ENCODE measurements at regions not wholly inside any gene's neighbourhood (a gene's known extent, or its start where the extent isn't known, plus 50 kb on each side); places are given as distances from the start of the nearest gene placed in this dataset.
A peak's percentile ranks its signal among the peaks of the same experiment; 100 is the strongest.

GRCh38 chr10:122780391-122780790 lies 65.3 kb downstream of the CUZD1 start:
- Histone ChIP-seq H2BK20ac (ENCODE audit: low read length) (no peak overlapping the region), H3K4me3 (ENCODE audit: extremely low read depth in 1 of 4, insufficient read depth in 2 of 4, low read depth in 3 of 4, low read length in 4 of 4) (no peak overlapping the region), H2BK15ac (ENCODE audit: low read length) (no peak overlapping the region), H4K91ac (replicated peaks; ENCODE audit: insufficient read length, low read length) (no peak overlapping the region), H3K18ac (ENCODE audit: extremely low read depth, low read length) (no peak overlapping the region), H3K27me3 (replicated peaks in 1 of 4; ENCODE audit: control insufficient read depth in 3 of 4, extremely low read depth in 1 of 4, insufficient read depth in 3 of 4, low read length in 3 of 4) (no peaks in the 10 kb centered on the region), H2AK5ac (ENCODE audit: low read depth, low read length) (no peak overlapping the region), H3K9ac (replicated peaks in 1 of 4; ENCODE audit: extremely low read depth in 1 of 4, low read depth in 3 of 4, low read length in 3 of 4) (no peak overlapping the region), H3K4me1 (replicated peaks in 1 of 4; ENCODE audit: control insufficient read depth in 3 of 4, insufficient read depth in 4 of 4, low read length in 3 of 4) (peaks cover 0 to 2% (median 0%) of the 10 kb centered on the region in 4 experiments; a peak in 1 of 7 replicates), H3K23ac (ENCODE audit: insufficient read length) (no peak overlapping the region), H3K36me3 (ENCODE audit: control insufficient read depth in 2 of 4, insufficient read depth in 4 of 4, low read length in 3 of 4) (no peaks in the 10 kb centered on the region), H3K27ac (ENCODE audit: low read depth, low read length) (no peak overlapping the region), H2BK5ac (ENCODE audit: low read depth, low read length) (no peak overlapping the region), H2BK12ac (ENCODE audit: low read depth, low read length) (no peak overlapping the region), H3K79me2 (ENCODE audit: control insufficient read depth in 1 of 2, insufficient read depth in 2 of 2, low read length in 2 of 2) (no peaks in the 10 kb centered on the region), H3K4me2 (ENCODE audit: insufficient read depth in 1 of 2, low read depth in 2 of 2, low read length in 2 of 2) (no peak overlapping the region), H2BK120ac (replicated peaks; ENCODE audit: low read depth, low read length) (no peak overlapping the region), H3K4ac (replicated peaks; ENCODE audit: insufficient read length, low read depth, low read length) (no peak overlapping the region), H3K79me1 (ENCODE audit: low read depth, low read length) (no peaks in the 10 kb centered on the region), H3K14ac (ENCODE audit: insufficient read length) (no peak overlapping the region), H3K9me3 (ENCODE audit: insufficient read depth in 2 of 2, low read depth in 1 of 2, low read length in 1 of 2) (no peaks in the 10 kb centered on the region; a peak in 1 of 4 replicates), H4K8ac (ENCODE audit: extremely low read depth, insufficient read depth, low read length) (no peak overlapping the region), H3K56ac (replicated peaks; ENCODE audit: insufficient read length, low read depth, low read length) (no peak overlapping the region), H4K5ac (ENCODE audit: insufficient read length, low read depth, low read length) (no peak overlapping the region), H2AFZ (ENCODE audit: low read length) (no peak overlapping the region), H3K23me2 (ENCODE audit: low read depth, low read length) (no peaks in the 10 kb centered on the region), H4K20me1 (replicated peaks in 1 of 2; ENCODE audit: control insufficient read depth in 1 of 2, insufficient read depth in 2 of 2, low read length in 2 of 2) (no peaks in the 10 kb centered on the region)
- DNase-seq (ENCODE audit: low read depth in 1 of 2, low spot score in 2 of 2) (peak in 1 of 2 experiments; percentile 31), FAIRE-seq (no peak)
- 81% methylated on average over 2 of the region's 2 CpGs; no CpG with 5 or more reads in 1 of the 2 experiments for WGBS, 2 experiments (ENCODE audit: extremely low coverage in 1 of 2, insufficient coverage in 1 of 2, insufficient read length in 1 of 2, insufficient replicate concordance in 2 of 2, low coverage in 1 of 2, low lambda C conversion rate in 2 of 2, missing lambda C conversion rate in 1 of 2)
- CTCF ChIA-PET (ENCODE audit: partially characterized antibody), result interaction anchor here (1.2 kb wide), 1 partner anchor 13 kb away, joined by 5 read pairs; no protein-coding TSS in a partner anchor
- POLR2A ChIA-PET (ENCODE audit: partially characterized antibody), result no interaction called here
- TF ChIP-seq RFX5 (IDR thresholded peaks at IDR 0.05; ENCODE audit: borderline replicate concordance, low read depth, low read length) (no peak), NRF1 (IDR thresholded peaks at IDR 0.05; ENCODE audit: low read depth, low read length) (no peak), E2F6 (IDR thresholded peaks at IDR 0.05) (no peak), ZNF274 (IDR thresholded peaks at IDR 0.05; ENCODE audit: borderline replicate concordance, extremely low read depth, low read length) (no peak), RNF2 (IDR thresholded peaks at IDR 0.05; ENCODE audit: borderline replicate concordance, low read depth, low read length, missing control alignments, poor library complexity, severe bottlenecking) (no peak), HDAC6 (IDR thresholded peaks at IDR 0.05; ENCODE audit: low read depth, low read length) (no peak), RAD21 (IDR thresholded peaks at IDR 0.05 in 1 of 2, conservative IDR thresholded peaks at IDR 0.05 in 1 of 2; ENCODE audit: low read depth in 2 of 2, low read length in 2 of 2) (no peak), USF2 (IDR thresholded peaks at IDR 0.05; ENCODE audit: low read length) (no peak), MAX (IDR thresholded peaks at IDR 0.05) (no peak), EP300 (IDR thresholded peaks at IDR 0.05; ENCODE audit: borderline replicate concordance in 1 of 2, low read depth in 2 of 2, low read length in 2 of 2) (no peak), NANOG (IDR thresholded peaks at IDR 0.05; ENCODE audit: insufficient read depth, low read depth, low read length, poor library complexity, severe bottlenecking) (no peak)

All from H1 (cell line).